HG03558 (cell line): ENCODE measurements at regions not wholly inside any gene's neighbourhood (a gene's known extent, or its start where the extent isn't known, plus 50 kb on each side); places are given as distances from the start of the nearest gene placed in this dataset.

ENCODE experiments used
- ATAC-seq: cut with Tn5 transposase; IDR thresholded peaks from one replicate; pipeline ENCODE4 v1.9.1; 2021; ENCODE audit warnings: moderate number of reproducible peaks; ENCODE audit not compliant: unreplicated experiment; ENCODE audit errors: extremely low read depth

DNA sequence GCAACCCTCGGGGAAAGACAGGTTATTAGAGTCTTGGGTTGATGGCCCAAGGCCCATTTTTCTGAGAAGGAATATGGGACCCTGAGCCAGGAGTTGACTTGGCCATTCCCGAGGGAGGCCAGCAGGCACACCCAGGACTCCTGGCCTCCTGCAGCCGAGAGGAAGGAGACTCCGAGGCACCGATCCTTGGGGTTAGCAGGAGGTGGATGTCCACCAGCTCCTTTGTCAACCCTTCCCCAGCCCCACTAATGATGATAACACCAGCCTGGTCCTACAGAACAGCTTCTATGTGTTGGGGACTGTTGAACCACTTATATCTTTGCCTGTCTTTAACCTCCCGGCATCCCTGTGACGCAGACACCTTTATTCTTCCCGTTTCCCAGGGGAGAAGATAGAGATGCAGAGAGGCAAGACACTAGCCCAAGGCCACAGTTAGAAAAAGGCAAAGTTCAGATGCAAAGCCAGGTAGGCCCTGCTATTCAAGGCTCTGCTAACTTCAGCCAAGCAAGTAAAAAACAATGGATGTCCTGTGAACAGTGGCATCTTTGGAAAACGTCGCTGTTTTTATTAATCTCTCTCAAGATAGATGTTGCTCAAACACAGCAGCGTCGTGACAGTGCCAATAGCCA is 767.3 kb upstream of the TBX3 start:
- no peak for ATAC-seq

DNA sequence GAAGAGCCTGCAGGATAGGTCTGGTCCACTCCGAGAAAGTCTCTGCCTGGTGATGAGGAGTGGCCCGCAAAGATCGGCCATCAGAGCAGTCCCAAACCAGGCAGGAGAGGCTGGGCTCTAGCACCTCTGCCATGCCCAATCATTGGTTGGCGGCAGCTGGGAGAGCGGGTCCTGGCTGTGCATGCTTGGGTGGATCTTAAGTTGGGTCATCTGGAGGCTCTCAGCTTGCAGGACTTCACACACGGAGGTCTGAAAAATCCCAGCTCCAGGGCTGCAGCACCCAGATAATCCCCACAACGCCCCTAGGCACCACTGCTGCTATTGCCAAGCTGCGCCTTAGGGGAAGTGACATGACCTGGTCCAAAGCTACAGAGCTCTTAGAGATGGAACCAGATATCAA is 766.7 kb upstream of the TBX3 start:
- no peak for ATAC-seq

- no peak for ATAC-seq
Observed at GRCh38 chr12:115450017-115450416, 766.0 kb upstream of the TBX3 start.

- ATAC-seq = no peak
Observed at GRCh38 chr12:115449526-115449925, 765.6 kb upstream of the TBX3 start.

DNA sequence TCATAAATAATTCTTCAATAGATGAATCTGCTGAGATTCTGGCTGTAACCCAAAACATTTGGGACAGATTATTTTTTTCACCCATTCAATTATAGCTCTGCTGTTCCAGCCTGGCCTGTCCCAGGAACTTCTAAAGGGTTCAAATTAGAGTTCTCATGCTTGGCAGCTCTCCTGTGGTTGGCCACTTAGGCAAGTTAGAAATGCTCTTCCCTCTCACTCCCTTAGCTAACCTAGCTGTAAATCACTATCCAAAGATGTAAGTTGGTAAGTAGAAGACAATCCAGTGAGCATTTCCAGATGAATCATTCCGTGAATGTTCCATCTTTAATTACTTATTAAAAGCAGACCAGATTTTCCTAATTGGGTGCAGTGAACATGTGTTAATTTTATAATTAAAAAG is 760.4 kb upstream of the TBX3 start:
- ATAC-seq = no peak

GRCh38 chr12:115443351-115443938 is 759.5 kb upstream of the TBX3 start:
- no peak for ATAC-seq

- ATAC-seq = no peak
Observed at GRCh38 chr12:115440438-115440837, 756.5 kb upstream of the TBX3 start.

DNA sequence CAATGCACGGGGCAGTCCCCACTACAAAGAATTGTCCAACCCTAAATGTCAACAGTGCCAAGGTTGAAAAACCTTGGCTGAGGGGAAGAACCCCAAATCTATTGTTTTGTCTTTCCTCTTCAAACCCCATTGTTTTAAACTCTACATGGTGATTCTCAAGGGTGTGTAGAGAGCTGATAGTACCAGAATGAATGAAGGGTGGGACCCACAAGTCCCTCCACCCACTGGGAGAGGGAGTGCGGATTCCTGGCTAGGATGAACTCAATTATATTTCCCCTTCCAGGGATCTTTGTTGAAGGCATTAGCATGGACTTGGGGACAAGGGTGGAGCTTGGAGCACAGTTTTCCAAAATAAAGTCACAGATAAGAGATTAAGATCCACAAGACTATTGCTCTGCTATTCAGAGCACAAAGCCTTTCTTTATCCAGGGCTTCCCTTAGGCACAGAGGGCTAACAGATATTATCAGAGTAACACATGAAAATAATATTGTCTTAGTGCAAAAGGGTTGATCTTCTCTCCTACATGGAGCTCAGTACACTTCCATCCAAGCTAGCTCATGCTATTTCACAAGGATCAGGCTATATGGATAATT is 755.1 kb upstream of the TBX3 start:
- ATAC-seq = no peak

GRCh38 chr12:115438314-115438713 is 754.3 kb upstream of the TBX3 start:
- no peak for ATAC-seq

DNA sequence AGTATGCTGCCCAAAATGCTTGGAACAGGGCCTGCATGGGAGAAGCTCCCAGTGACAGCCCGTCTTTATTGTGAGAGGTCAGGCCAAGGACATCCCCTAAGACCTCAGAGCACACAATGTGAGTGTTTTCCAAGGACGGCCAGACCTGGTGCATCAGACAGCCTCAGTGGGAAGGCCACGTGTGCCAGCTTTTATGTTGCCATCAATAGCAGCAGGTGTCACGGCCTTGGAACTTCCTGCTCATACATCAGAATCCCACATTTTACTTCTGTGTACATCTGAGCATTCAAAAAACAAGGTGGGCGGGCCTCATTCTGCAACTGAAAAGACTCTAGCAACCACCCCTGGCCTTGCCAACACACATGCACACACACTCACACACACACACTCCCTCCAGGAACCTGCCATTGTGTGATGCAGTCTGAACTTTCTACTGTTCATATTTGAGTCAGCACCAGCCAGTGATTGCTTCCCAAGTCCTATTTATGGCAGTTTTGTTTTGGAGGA is 753.1 kb upstream of the TBX3 start:
- no peak for ATAC-seq

GRCh38 chr12:115433014-115433634 is 749.1 kb upstream of the TBX3 start:
- no peak for ATAC-seq

DNA sequence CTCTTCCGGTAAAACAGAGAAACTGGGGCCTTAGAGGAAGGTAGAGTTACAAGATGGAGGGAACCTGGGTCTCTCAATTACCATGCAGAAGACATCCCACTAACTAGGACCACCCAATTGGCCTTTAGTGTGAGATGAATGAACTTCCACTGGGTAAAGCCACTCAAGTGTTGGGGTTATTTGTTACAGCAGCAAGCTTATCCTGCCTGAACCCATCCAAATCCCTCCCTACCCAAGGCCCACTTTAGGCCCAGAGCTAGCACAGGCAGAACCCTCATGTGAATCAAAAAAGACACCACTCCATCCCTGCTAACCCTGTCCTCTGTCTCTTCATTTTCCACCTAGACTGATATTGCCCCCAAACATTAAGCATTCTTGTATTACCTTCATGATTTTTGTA is 746.7 kb upstream of the TBX3 start:
- no peak for ATAC-seq

- no peak for ATAC-seq
Observed at GRCh38 chr12:115426732-115427131, 742.8 kb upstream of the TBX3 start.

DNA sequence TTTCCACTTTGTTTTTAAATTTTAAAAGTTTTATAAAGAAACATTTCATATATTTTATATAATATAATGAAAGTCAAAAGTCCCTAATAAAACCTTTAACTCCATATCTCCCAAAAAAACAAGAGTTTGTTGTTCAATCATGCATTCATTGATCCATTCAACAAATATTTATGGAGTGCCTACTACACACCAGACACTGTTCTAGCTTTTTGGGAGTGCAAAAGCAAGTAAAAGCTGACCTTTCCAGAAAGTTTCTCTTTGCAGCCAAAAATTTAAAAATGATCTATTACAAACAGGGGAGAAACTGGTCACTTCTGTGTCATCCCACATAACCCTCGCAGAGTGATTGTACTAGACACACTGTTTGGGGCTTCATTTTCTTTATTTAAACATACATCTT is 740.0 kb upstream of the TBX3 start:
- ATAC-seq = no peak

GRCh38 chr12:115423546-115423987 is 739.6 kb upstream of the TBX3 start:
- ATAC-seq = no peak

- no peak for ATAC-seq
Observed at GRCh38 chr12:115422845-115423545, 739.0 kb upstream of the TBX3 start.

GRCh38 chr12:115421796-115422709 is 738.1 kb upstream of the TBX3 start:
- ATAC-seq = no peak

DNA sequence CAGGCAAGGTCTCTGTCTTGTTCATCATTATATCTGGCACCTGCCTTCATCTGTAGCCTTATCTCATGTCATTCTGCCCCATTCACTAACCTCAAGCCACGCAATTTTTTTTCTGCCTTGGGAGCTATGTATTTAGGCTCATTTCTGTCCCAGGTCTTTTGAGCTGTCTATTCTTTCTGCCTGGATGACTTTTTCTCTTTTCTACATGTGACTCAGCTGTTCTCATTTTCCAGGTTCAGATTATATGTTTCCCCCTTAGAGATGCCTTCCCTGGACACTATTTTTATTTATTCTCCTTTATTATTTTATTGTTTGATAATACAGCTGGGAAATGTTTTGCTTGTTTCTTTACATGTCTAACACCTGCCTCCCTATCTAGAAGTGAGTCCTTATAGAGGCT is 737.4 kb upstream of the TBX3 start:
- ATAC-seq = no peak

GRCh38 chr12:115419145-115419646 is 735.2 kb upstream of the TBX3 start:
- no peak for ATAC-seq

- no peak for ATAC-seq
Observed at GRCh38 chr12:115417610-115418009, 733.6 kb upstream of the TBX3 start.
